ENCODE measurements at regions not wholly inside any gene's neighbourhood (a gene's known extent, or its start where the extent isn't known, plus 50 kb on each side); places are given as distances from the start of the nearest gene placed in this dataset.

DNA sequence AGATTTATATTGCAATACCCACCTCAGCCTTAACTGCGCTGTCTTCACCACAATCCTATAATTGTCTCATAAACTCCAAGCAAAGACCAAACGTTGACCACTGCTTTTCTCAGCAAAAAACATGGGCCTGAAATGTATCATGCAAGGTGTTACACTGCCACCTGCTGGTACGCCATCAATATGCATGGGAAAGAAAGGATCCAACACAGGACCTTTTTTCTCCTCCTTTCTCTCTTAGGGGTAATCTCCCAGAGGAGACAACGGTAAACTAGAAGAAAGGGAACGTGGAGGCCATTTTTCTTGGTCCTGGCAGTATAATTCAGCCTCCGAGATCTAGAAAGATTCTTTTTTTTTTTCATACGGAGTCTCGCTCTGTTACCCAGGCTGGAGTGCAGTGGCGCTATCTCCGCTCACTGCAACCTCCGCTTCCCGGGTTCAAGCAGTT, 79.1 kb upstream of the MPP7 start:
- no peak for TF ChIP-seq POLR2AphosphoS5 (IDR thresholded peaks at IDR 0.05; ENCODE audit: low read depth, low read length)
- TF ChIP-seq, protein P1, sequence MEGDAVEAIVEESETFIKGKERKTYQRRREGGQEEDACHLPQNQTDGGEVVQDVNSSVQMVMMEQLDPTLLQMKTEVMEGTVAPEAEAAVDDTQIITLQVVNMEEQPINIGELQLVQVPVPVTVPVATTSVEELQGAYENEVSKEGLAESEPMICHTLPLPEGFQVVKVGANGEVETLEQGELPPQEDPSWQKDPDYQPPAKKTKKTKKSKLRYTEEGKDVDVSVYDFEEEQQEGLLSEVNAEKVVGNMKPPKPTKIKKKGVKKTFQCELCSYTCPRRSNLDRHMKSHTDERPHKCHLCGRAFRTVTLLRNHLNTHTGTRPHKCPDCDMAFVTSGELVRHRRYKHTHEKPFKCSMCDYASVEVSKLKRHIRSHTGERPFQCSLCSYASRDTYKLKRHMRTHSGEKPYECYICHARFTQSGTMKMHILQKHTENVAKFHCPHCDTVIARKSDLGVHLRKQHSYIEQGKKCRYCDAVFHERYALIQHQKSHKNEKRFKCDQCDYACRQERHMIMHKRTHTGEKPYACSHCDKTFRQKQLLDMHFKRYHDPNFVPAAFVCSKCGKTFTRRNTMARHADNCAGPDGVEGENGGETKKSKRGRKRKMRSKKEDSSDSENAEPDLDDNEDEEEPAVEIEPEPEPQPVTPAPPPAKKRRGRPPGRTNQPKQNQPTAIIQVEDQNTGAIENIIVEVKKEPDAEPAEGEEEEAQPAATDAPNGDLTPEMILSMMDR (IDR thresholded peaks at IDR 0.05) = peak; percentile 81
- TF ChIP-seq SIN3A (IDR thresholded peaks at IDR 0.05; ENCODE audit: borderline replicate concordance, insufficient read depth, low read depth, low read length) = no peak

All from Panc1 (cell line).